Neural cell (in vitro differentiated cells): ENCODE measurements at regions not wholly inside any gene's neighbourhood (a gene's known extent, or its start where the extent isn't known, plus 50 kb on each side); places are given as distances from the start of the nearest gene placed in this dataset.

ENCODE experiments used
- EZH2 ChIP-seq: fragments of 200-600, 300-800 bp; shearing (Covaris generic), sonication (generic); IDR thresholded peaks from 2 replicates; pipeline ENCODE4 v1.6.1; 2014; ENCODE audit warnings: antibody characterized with exemption, low read length, borderline replicate concordance, mild to moderate bottlenecking; ENCODE audit not compliant: insufficient read depth, poor library complexity, severe bottlenecking
- MXI1 ChIP-seq: fragments of 450-650 bp; conservative IDR thresholded peaks from 2 replicates; pipeline ENCODE4 v1.6.1; 2014; ENCODE audit warnings: antibody characterized with exemption, mild to moderate bottlenecking; ENCODE audit not compliant: poor library complexity, severe bottlenecking
- POLR2AphosphoS5 ChIP-seq: IDR thresholded peaks from 2 replicates; pipeline ENCODE4 v1.6.1; 2012
- REST ChIP-seq: IDR thresholded peaks from 2 replicates; pipeline ENCODE4 v1.6.1; 2012; ENCODE audit warnings: borderline replicate concordance
- SMC3 ChIP-seq: fragments of 450-650 bp; conservative IDR thresholded peaks from 2 replicates; pipeline ENCODE4 v1.6.1; 2014; ENCODE audit warnings: antibody characterized with exemption, mild to moderate bottlenecking, moderate library complexity; ENCODE audit not compliant: poor library complexity
- TAF1 ChIP-seq: IDR thresholded peaks from 2 replicates; pipeline ENCODE4 v1.6.1; 2012; ENCODE audit warnings: low read depth
- TF ChIP-seq, protein P1 (sequence below): fragments of 450-650 bp; IDR thresholded peaks from 2 replicates; pipeline ENCODE4 v1.5.1; 2014; ENCODE audit warnings: antibody characterized with exemption, mild to moderate bottlenecking, moderate library complexity; ENCODE audit not compliant: poor library complexity, severe bottlenecking

DNA sequence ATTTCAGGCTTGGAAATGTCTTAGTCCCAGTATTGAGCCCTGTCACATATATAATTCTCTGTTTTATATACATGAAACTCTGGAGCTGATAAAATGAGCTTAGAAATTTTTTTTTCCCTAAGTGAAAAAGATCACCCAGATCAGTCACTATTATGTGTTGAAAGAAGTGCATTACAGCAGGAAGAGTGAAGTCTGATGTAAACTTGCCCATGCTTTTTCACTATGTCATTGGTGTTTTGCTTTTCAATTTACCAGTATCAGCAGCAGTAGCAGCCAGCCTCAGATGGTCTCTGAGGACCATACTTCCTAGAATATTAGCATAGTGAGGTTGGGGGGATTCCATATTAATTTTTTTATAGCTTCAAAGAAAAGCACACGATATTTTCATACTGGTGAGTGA is 255.6 kb upstream of the KCNH8 start:
- TF ChIP-seq REST (no peak), SMC3 (no peak), EZH2 (no peak), POLR2AphosphoS5 (no peak), TAF1 (no peak), MXI1 (no peak)
- TF ChIP-seq, protein P1, sequence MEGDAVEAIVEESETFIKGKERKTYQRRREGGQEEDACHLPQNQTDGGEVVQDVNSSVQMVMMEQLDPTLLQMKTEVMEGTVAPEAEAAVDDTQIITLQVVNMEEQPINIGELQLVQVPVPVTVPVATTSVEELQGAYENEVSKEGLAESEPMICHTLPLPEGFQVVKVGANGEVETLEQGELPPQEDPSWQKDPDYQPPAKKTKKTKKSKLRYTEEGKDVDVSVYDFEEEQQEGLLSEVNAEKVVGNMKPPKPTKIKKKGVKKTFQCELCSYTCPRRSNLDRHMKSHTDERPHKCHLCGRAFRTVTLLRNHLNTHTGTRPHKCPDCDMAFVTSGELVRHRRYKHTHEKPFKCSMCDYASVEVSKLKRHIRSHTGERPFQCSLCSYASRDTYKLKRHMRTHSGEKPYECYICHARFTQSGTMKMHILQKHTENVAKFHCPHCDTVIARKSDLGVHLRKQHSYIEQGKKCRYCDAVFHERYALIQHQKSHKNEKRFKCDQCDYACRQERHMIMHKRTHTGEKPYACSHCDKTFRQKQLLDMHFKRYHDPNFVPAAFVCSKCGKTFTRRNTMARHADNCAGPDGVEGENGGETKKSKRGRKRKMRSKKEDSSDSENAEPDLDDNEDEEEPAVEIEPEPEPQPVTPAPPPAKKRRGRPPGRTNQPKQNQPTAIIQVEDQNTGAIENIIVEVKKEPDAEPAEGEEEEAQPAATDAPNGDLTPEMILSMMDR = no peak
